OCI-LY1 (cell line): ENCODE measurements at regions not wholly inside any gene's neighbourhood (a gene's known extent, or its start where the extent isn't known, plus 50 kb on each side); places are given as distances from the start of the nearest gene placed in this dataset.

Source experiments
- H2AFZ ChIP-seq: fragments of 200-600 bp; sonication (generic), shearing (Covaris generic); 2 replicates; pipeline ENCODE4 v1.6.0; 2014; ENCODE audit warnings: antibody characterized with exemption, mild to moderate bottlenecking, low read length
- H3F3A ChIP-seq: fragments of 200-600 bp; sonication (generic), shearing (Covaris generic); 2 replicates; pipeline ENCODE4 v1.6.0; 2014; ENCODE audit warnings: mild to moderate bottlenecking, antibody characterized with exemption, low read length, moderate library complexity; ENCODE audit not compliant: insufficient read depth
- H3K27ac ChIP-seq: fragments of 200-600 bp; sonication (generic); 2 replicates; pipeline ENCODE4 v1.5.1; 2014; ENCODE audit warnings: low read length, mixed run types, mild to moderate bottlenecking, low read depth; ENCODE audit not compliant: poor library complexity, severe bottlenecking
- H3K27me3 ChIP-seq: fragments of 200-600 bp; sonication (generic); 2 replicates; pipeline ENCODE4 v1.6.0; 2014; ENCODE audit warnings: antibody characterized with exemption, mild to moderate bottlenecking, low read length, moderate library complexity; ENCODE audit not compliant: insufficient read depth
- H3K36me3 ChIP-seq: fragments of 200-600 bp; sonication (generic); 2 replicates; pipeline ENCODE4 v1.6.1; 2014; ENCODE audit warnings: mild to moderate bottlenecking, antibody characterized with exemption, low read length, moderate library complexity, mixed read lengths; ENCODE audit not compliant: insufficient read depth
- H3K4me1 ChIP-seq: fragments of 200-600 bp; sonication (generic); 2 replicates; pipeline ENCODE4 v1.5.1; 2014; ENCODE audit warnings: mild to moderate bottlenecking, low read length, moderate library complexity; ENCODE audit not compliant: insufficient read depth, severe bottlenecking
- H3K4me2 ChIP-seq: fragments of 200-600 bp; sonication (generic), shearing (Covaris generic); 2 replicates; pipeline ENCODE4 v1.6.1; 2014; ENCODE audit warnings: low read length
- H3K4me3 ChIP-seq: fragments of 200-600 bp; sonication (generic); 2 replicates; pipeline ENCODE4 v1.5.1; 2014; ENCODE audit warnings: low read length, low read depth, mild to moderate bottlenecking, mixed read lengths; ENCODE audit not compliant: poor library complexity, severe bottlenecking
- H3K79me2 ChIP-seq: fragments of 200-600 bp; shearing (Covaris generic); 2 replicates; pipeline ENCODE4 v1.6.1; 2016; ENCODE audit warnings: mixed run types, low read length, mixed read lengths; ENCODE audit not compliant: insufficient read depth
- H3K9ac ChIP-seq: fragments of 200-600 bp; sonication (generic), shearing (Covaris generic); 2 replicates; pipeline ENCODE4 v1.6.1; 2014; ENCODE audit warnings: mild to moderate bottlenecking, low read length, mixed read lengths
- H3K9me2 ChIP-seq: fragments of 200-600 bp; sonication (generic), shearing (Covaris generic); 2 replicates; pipeline ENCODE4 v1.6.1; 2014; ENCODE audit warnings: low read depth, mild to moderate bottlenecking, low read length, mixed read lengths
- H3K9me3 ChIP-seq: fragments of 200-600 bp; shearing (Covaris generic); 2 replicates; pipeline ENCODE4 v1.6.1; 2014; ENCODE audit warnings: low read length, mixed read lengths
- H4K20me1 ChIP-seq: fragments of 200-600 bp; sonication (generic), shearing (Covaris generic); 2 replicates; pipeline ENCODE4 v1.6.0; 2016; ENCODE audit warnings: mild to moderate bottlenecking, low read length; ENCODE audit not compliant: insufficient read depth
- EZH2 ChIP-seq: fragments of 200-600 bp; sonication (generic), shearing (Covaris generic); IDR thresholded peaks from 2 replicates; pipeline ENCODE4 v1.8.0; 2017; ENCODE audit warnings: borderline replicate concordance, mixed run types, mild to moderate bottlenecking, antibody characterized with exemption, low read length, moderate library complexity, mixed read lengths
- TF ChIP-seq, protein P1 (sequence below): fragments of 200-600 bp; sonication (generic), shearing (Covaris generic); IDR thresholded peaks from 2 replicates; pipeline ENCODE4 v1.5.1; 2017; ENCODE audit warnings: mild to moderate bottlenecking, antibody characterized with exemption, low read length, moderate library complexity, mixed read lengths

DNA sequence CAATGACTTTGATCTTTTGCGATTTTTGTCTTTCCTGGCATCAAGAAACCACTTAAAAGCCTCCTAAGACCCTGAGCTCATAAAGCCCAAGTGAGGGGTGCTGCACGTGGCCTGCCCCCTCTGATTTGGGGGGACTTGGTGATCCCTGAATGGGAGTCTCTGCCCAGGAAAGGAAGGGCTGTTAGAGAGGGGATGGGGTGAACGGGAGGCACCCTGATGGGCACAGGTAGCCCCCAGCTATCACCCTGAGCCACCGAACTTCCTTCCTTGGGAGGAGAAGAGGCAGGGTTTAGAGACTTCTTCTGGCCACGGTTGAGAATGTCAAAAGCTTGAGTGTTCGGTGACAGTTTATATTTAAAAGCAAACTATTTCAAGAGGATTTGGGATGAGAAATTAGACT is 305.5 kb downstream of the ZNF536 start:
- Histone ChIP-seq H3K36me3 (no peaks in the 10 kb centered on the region), H3K9me2 (no peaks in the 10 kb centered on the region), H4K20me1 (no peaks in the 10 kb centered on the region), H3F3A (no peaks in the 10 kb centered on the region), H3K27me3 (no peaks in the 10 kb centered on the region), H3K4me1 (no peaks in the 10 kb centered on the region), H3K9me3 (no peaks in the 10 kb centered on the region), H3K79me2 (no peaks in the 10 kb centered on the region), H3K4me3 (no peak overlapping the region), H3K9ac (no peak overlapping the region), H2AFZ (no peak overlapping the region), H3K4me2 (no peak overlapping the region), H3K27ac (no peak overlapping the region)
- TF ChIP-seq EZH2: no peak
- TF ChIP-seq, protein P1, sequence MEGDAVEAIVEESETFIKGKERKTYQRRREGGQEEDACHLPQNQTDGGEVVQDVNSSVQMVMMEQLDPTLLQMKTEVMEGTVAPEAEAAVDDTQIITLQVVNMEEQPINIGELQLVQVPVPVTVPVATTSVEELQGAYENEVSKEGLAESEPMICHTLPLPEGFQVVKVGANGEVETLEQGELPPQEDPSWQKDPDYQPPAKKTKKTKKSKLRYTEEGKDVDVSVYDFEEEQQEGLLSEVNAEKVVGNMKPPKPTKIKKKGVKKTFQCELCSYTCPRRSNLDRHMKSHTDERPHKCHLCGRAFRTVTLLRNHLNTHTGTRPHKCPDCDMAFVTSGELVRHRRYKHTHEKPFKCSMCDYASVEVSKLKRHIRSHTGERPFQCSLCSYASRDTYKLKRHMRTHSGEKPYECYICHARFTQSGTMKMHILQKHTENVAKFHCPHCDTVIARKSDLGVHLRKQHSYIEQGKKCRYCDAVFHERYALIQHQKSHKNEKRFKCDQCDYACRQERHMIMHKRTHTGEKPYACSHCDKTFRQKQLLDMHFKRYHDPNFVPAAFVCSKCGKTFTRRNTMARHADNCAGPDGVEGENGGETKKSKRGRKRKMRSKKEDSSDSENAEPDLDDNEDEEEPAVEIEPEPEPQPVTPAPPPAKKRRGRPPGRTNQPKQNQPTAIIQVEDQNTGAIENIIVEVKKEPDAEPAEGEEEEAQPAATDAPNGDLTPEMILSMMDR: no peak

DNA sequence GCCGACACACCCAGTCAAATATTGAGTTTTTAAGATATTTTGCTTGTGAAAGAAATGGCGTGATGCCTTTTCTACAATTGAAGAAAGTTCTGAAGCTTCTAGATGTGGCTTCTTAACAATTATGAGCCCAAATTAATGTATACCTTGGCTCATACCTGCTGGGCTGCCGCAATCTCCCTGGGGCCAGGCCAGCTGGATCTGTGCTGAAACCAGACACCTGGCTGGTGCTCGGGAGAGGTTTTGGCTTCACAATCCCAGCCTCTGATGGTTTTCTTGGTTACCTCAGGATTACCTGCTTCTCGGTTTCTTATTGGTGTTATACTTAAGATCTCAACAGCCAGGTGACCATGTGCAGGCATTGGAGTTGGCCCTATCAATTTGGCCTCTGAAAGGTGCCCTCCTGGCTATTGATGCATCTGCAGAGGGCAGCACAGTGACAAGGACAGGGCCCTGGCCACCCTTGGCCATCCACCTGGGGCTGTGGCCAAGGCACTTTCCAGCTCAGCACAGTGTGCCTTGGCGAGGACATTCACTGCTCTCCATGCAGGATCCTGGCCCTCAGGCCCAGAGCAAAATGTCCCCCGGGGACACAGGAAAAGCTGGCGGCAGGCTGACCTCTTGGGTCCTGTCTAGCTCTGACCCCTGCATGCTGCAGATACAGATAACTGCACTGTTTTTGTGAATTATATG is 305.0 kb downstream of the ZNF536 start:
- H3K27ac ChIP-seq: no peak overlapping the region
- no peaks in the 10 kb centered on the region for H3K36me3 ChIP-seq
- H2AFZ ChIP-seq: no peak overlapping the region
- no peaks in the 10 kb centered on the region for H3F3A ChIP-seq
- no peaks in the 10 kb centered on the region for H3K4me1 ChIP-seq
- H4K20me1 ChIP-seq: no peaks in the 10 kb centered on the region
- H3K9me2 ChIP-seq: no peaks in the 10 kb centered on the region
- H3K9me3 ChIP-seq: no peaks in the 10 kb centered on the region
- TF ChIP-seq, protein P1: no peak
- no peak for TF ChIP-seq EZH2
- H3K4me2 ChIP-seq: no peak overlapping the region
- no peaks in the 10 kb centered on the region for H3K27me3 ChIP-seq
- no peaks in the 10 kb centered on the region for H3K79me2 ChIP-seq
- H3K9ac ChIP-seq: no peak overlapping the region
- H3K4me3 ChIP-seq: no peak overlapping the region

DNA sequence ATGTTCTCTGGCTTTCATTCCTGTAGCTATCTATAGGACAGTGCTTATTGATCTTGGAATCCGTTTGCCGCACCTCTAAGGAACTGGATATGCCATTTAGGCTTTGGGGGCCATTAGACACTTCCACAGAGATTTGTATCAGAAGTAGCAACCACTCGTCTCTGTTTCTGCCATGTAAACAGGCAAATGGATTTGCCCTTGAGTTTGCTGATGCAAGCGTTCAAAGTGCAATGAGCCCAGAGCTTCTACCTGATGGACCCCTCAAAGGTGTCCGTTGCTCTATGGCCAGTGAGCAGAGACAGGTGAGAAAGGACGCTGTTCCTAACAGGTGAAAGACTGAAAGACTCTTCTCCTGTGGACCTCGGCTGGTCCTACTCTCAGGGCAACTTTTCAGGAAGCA is 302.9 kb downstream of the ZNF536 start:
- no peak overlapping the region for H2AFZ ChIP-seq
- no peaks in the 10 kb centered on the region for H3K9me2 ChIP-seq
- no peaks in the 10 kb centered on the region for H4K20me1 ChIP-seq
- H3K4me3 ChIP-seq: no peak overlapping the region
- H3K4me1 ChIP-seq: no peaks in the 10 kb centered on the region
- H3F3A ChIP-seq: no peaks in the 10 kb centered on the region
- no peaks in the 10 kb centered on the region for H3K79me2 ChIP-seq
- H3K36me3 ChIP-seq: no peaks in the 10 kb centered on the region
- H3K9ac ChIP-seq: no peak overlapping the region
- no peaks in the 10 kb centered on the region for H3K27me3 ChIP-seq
- no peak overlapping the region for H3K4me2 ChIP-seq
- TF ChIP-seq, protein P1: no peak
- TF ChIP-seq EZH2: no peak
- H3K9me3 ChIP-seq: no peaks in the 10 kb centered on the region
- H3K27ac ChIP-seq: no peak overlapping the region
